HL-60 (cell line): ENCODE measurements at regions not wholly inside any gene's neighbourhood (a gene's known extent, or its start where the extent isn't known, plus 50 kb on each side); places are given as distances from the start of the nearest gene placed in this dataset.
A peak's percentile ranks its signal among the peaks of the same experiment; 100 is the strongest.
"Not testable (repeated sequence)": the region's sequence is repeated elsewhere in the genome, so short reads cannot be mapped to it uniquely, and the experiment has no call there.

Experiments
- DNase-seq, 2 experiments: peaks; one replicate each; pipeline ENCODE4 v3.0.0-alpha.2; 2010 to 2020; ENCODE audit warnings: low read depth in 1 of 2, low spot score in 1 of 2
- H3K27ac ChIP-seq: fragments of 250-450 bp; sonication (Bioruptor Pico); replicated peaks from 2 replicates; pipeline ENCODE4 v1.5.1; 2020; ENCODE audit warnings: mild to moderate bottlenecking, moderate library complexity
- H3K27me3 ChIP-seq: fragments of 250-450 bp; sonication (Bioruptor Pico); 2 replicates; pipeline ENCODE4 v1.5.1; 2021; ENCODE audit warnings: mild to moderate bottlenecking, moderate library complexity; ENCODE audit not compliant: insufficient read depth, poor library complexity, severe bottlenecking
- H3K4me3 ChIP-seq: replicated peaks from 2 replicates; pipeline ENCODE4 v1.5.1; 2011; ENCODE audit warnings: mild to moderate bottlenecking, control low read depth, low read length; ENCODE audit not compliant: insufficient read depth
- GABPA ChIP-seq: IDR thresholded peaks from 2 replicates; pipeline ENCODE4 v1.6.1; 2012; ENCODE audit warnings: low read depth
- POLR2AphosphoS5 ChIP-seq: IDR thresholded peaks from 2 replicates; pipeline ENCODE4 v1.6.1; 2012; ENCODE audit warnings: low read depth
- SPI1 ChIP-seq: IDR thresholded peaks from 2 replicates; pipeline ENCODE4 v1.6.1; 2012; ENCODE audit warnings: low read depth, mild to moderate bottlenecking, borderline replicate concordance
- TF ChIP-seq, protein P1 (sequence below): IDR thresholded peaks from 2 replicates; pipeline ENCODE4 v1.6.1; 2012; ENCODE audit warnings: low read depth; ENCODE audit not compliant: insufficient replicate concordance
- TF ChIP-seq, protein P2 (sequence below): IDR thresholded peaks from one replicate; pipeline ENCODE4 v1.5.1; 2011; ENCODE audit warnings: low read length, control low read depth, inconsistent platforms; ENCODE audit not compliant: insufficient read depth

DNA sequence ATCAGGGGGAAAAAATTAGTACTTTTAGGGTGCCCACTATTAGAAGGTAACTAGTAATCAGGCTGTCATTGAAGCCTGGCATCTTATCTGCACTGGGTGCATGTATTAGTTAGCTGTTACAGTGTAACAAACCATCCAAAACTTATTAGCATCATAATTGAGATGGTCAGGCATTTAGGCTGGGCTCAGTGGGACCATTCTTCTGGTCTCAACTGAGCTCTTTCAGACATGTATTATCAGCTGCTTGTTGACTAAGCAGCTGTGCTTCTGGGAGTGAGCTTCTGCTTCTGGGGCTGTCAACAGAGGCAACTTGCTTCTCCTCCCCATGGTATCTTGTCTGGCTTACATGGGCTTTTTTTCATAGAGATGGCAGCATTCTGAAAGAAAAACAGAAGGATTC is 154.0 kb upstream of the ZNF92 start:
- TF ChIP-seq, protein P1, sequence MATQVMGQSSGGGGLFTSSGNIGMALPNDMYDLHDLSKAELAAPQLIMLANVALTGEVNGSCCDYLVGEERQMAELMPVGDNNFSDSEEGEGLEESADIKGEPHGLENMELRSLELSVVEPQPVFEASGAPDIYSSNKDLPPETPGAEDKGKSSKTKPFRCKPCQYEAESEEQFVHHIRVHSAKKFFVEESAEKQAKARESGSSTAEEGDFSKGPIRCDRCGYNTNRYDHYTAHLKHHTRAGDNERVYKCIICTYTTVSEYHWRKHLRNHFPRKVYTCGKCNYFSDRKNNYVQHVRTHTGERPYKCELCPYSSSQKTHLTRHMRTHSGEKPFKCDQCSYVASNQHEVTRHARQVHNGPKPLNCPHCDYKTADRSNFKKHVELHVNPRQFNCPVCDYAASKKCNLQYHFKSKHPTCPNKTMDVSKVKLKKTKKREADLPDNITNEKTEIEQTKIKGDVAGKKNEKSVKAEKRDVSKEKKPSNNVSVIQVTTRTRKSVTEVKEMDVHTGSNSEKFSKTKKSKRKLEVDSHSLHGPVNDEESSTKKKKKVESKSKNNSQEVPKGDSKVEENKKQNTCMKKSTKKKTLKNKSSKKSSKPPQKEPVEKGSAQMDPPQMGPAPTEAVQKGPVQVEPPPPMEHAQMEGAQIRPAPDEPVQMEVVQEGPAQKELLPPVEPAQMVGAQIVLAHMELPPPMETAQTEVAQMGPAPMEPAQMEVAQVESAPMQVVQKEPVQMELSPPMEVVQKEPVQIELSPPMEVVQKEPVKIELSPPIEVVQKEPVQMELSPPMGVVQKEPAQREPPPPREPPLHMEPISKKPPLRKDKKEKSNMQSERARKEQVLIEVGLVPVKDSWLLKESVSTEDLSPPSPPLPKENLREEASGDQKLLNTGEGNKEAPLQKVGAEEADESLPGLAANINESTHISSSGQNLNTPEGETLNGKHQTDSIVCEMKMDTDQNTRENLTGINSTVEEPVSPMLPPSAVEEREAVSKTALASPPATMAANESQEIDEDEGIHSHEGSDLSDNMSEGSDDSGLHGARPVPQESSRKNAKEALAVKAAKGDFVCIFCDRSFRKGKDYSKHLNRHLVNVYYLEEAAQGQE: no peak
- no peak for TF ChIP-seq SPI1
- TF ChIP-seq POLR2AphosphoS5: no peak
- TF ChIP-seq GABPA: no peak
- TF ChIP-seq, protein P2, sequence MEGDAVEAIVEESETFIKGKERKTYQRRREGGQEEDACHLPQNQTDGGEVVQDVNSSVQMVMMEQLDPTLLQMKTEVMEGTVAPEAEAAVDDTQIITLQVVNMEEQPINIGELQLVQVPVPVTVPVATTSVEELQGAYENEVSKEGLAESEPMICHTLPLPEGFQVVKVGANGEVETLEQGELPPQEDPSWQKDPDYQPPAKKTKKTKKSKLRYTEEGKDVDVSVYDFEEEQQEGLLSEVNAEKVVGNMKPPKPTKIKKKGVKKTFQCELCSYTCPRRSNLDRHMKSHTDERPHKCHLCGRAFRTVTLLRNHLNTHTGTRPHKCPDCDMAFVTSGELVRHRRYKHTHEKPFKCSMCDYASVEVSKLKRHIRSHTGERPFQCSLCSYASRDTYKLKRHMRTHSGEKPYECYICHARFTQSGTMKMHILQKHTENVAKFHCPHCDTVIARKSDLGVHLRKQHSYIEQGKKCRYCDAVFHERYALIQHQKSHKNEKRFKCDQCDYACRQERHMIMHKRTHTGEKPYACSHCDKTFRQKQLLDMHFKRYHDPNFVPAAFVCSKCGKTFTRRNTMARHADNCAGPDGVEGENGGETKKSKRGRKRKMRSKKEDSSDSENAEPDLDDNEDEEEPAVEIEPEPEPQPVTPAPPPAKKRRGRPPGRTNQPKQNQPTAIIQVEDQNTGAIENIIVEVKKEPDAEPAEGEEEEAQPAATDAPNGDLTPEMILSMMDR: no peak
- DNase-seq: no peak
- Histone ChIP-seq H3K27ac (no peak overlapping the region), H3K4me3 (no peak overlapping the region), H3K27me3 (no peaks in the 10 kb centered on the region)

DNA sequence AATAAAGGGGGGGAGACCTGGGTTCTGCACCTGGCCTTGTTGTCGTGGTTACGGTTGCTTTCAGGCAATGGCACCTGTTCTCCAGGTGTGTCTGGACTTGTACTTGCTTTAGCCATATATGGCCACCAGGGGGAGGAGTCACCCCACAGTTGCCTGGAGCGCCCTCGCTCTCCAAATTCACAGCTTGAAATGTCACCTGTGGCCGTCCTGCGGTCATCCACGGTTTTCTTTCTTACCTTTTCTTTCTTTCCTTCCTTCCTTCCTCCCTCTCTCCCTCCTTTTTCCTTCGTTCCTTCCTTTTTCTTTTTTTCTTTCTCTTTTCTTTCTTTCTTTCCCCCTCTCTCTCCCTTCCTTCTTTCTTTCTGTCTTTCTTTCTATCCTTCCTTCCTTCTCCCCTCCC is 157.2 kb upstream of the ZNF92 start:
- Histone ChIP-seq H3K27me3 (no peaks in the 10 kb centered on the region), H3K4me3 (no peak overlapping the region), H3K27ac (no peak overlapping the region)
- peak in 1 of 2 experiments; percentile 48 for DNase-seq
- TF ChIP-seq, protein P2: peak; percentile 17
- TF ChIP-seq, protein P1: no peak
- no peak for TF ChIP-seq GABPA
- TF ChIP-seq POLR2AphosphoS5: no peak
- no peak for TF ChIP-seq SPI1

DNA sequence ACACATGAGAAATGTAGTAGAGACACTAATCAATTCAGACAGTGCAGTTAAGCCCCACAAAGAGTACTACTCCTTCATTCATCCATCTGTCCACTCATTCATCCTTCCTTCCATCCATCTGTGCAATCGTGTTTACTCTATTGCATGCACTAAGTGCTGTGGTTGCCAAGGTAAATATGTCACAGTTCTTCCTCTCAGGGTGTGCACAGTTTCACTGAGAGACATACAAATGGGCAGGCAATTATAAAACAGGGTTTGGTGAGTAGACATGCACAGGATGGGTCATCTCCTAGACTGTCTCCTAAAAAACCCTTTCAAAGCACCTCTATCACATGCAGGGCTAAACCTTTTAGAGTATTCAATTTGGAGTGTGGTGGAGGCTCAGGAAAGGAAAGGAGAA is 160.4 kb upstream of the ZNF92 start:
- H3K27ac ChIP-seq, H3K27me3 ChIP-seq, H3K4me3 ChIP-seq, DNase-seq: not testable (repeated sequence)

DNA sequence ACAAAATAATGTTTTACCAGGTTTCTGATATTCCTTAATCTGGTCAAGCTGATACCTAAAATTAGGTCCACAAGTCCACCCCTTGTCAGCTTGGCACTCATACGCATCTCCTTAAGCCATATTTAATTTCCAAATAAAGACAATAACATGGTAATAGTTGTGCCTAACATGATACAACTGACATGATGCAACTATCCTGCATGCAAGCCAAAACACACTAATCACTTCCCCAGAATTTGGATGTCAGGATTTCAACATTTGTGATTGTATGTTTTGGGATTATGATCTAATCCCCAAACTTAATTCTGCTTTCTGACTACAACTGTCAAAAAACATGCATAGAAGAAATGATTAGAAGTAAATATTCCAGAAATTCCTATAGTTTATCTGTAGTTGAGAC is 174.4 kb upstream of the ZNF92 start:
- H3K27ac ChIP-seq, H3K27me3 ChIP-seq, H3K4me3 ChIP-seq, DNase-seq: not testable (repeated sequence)

DNA sequence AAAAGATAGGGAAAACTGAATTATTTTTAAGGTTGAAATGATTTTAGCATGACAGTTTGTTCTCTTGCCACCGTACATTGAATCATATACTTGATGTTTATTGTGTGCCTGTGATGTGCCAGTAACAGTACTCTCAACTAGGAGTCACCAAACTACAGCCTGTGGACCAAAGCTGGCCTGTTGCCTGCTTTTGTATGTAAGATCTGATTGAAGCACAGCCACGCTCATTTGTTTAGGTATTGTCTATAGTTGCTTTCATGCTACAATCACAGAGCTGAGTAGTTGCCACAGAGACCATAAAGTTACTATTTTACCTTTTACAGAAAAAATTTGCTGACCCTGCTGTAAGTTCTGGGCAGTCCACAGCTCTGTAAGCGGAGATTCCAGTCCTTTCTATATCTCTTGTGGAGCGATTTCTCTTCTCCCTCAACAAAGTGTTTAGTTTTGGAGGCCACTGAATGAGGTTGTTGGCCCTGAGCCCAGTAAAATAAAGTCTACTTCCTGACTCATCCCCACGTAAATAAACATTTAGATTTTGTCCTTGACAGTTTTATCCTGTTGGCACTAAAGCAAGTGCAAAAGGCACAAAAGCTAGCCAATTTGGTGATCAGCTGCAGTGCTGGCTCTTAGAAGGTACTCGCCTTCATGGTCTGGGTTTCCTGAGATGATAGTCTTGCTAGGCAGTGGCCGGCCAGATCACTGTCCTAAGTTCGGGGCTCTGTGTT is 180.2 kb upstream of the ZNF92 start:
- not testable (repeated sequence) for H3K27ac ChIP-seq, DNase-seq, H3K4me3 ChIP-seq, H3K27me3 ChIP-seq

DNA sequence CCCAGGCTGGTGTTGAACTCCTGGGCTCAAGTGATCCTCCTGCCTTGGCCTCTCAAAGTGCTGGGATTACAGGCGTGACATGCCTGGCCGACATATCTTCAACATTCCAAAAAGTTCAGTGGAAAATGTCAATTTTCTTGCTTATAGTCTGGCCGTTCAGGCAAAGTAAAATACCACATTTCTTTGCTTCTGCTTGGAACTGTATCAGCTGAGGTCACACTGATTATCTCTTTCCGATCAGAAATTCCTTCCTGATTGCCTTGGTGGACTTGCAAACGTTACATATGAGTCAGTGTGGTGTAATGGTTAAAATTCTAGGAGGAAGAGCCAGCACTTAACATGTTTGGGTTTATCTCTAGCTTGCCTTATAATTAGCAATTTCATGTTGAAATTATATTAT is 170.6 kb upstream of the ERV3-1 start:
- not testable (repeated sequence) for DNase-seq, H3K27ac ChIP-seq, H3K4me3 ChIP-seq, H3K27me3 ChIP-seq

DNA sequence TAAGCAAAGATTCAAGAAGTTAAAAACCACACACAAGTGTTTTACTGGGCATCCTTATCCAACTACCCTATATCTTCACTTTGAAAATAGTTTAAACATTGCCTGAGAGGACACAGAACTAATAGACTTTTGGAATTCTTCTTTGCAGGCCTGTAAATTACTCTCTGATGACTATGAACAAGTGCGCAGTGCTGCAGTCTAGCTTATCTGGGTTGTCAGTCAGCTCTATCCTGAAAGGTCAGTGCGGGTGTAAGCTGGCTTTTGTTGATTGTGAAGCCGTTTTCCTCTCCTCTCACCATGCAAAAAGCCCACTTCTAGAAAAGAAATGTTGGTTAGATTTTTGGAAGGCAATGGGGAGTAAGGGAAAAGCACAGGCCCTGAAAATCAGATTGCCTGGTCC is 143.6 kb upstream of the ERV3-1 start:
- not testable (repeated sequence) for H3K4me3 ChIP-seq, H3K27ac ChIP-seq, H3K27me3 ChIP-seq

DNA sequence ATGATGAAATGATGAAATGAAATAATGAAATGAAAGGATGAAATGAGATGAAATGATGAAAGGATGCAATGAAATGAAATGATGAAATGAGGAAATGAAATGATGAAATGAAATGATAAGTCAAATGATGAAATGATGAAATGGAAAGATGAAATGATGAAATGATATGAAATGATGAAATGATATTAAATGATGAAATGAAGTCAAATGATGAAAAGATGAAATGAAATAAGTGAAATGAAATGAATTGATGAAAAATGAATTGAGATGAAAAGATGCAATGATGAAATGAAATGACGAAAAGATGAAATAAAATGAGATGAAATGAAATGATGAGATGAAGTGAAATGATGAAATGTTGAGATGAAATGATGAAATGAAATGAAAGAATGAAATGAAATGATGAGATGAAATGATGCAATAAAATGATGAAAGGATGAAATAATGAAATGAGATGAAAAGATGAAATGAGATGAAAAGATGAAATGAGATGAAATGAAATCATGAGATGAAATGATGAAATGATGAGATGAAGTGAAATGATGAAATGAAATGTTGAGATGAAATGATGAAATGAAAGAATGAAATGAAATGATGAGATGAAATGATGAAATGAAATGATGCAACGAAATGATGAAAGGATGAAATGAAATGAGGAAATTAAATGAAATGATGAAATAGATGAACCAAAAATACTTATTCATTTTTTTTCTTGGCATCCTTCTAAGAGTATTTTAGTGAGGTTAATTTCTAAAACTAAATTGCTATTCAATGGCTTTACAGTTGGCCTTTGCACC is 139.8 kb upstream of the ERV3-1 start:
- H3K27ac ChIP-seq, H3K4me3 ChIP-seq, DNase-seq, H3K27me3 ChIP-seq: not testable (repeated sequence)

More for the DNA sequence above, 143.6 kb upstream of the ERV3-1 start:
- DNase-seq: not testable (repeated sequence)

DNA sequence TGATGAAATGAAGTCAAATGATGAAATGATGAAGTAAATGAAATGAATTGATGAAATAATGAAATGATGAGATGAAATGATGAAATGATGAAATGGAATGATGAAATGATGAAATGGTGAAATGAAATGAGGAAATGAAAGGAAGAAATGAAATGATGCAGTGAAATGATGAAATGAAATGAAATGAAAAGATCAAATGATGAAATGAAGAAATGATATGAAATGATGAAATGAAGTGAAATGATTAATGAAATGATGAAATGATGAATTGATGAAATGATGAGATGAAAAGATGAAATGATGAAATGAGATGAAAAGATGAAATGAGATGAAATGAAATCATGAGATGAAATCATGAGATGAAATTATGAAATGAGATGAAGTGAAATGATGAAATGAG is 139.2 kb upstream of the ERV3-1 start:
- DNase-seq, H3K27me3 ChIP-seq, H3K4me3 ChIP-seq, H3K27ac ChIP-seq: not testable (repeated sequence)
